GM12873 (cell line): ENCODE measurements at regions not wholly inside any gene's neighbourhood (a gene's known extent, or its start where the extent isn't known, plus 50 kb on each side); places are given as distances from the start of the nearest gene placed in this dataset.

ENCODE experiments used
- CTCF ChIP-seq: IDR thresholded peaks from 2 replicates; pipeline ENCODE4 v1.5.1; 2012; ENCODE audit warnings: low read depth, mild to moderate bottlenecking, moderate library complexity, low read length, control low read depth; ENCODE audit not compliant: insufficient read depth; ENCODE audit errors: missing control alignments

- TF ChIP-seq CTCF, result no peak
Observed at GRCh38 chr4:189822326-189822725, 118.3 kb upstream of the FRG1 start.

GRCh38 chr4:189823591-189823990, 117.1 kb upstream of the FRG1 start:
- TF ChIP-seq CTCF, result no peak

- TF ChIP-seq CTCF, result no peak
Observed at GRCh38 chr4:189825466-189825865, 115.2 kb upstream of the FRG1 start.

GRCh38 chr4:189826657-189827056, 114.0 kb upstream of the FRG1 start:
- TF ChIP-seq CTCF, result no peak

- no peak for TF ChIP-seq CTCF
Observed at GRCh38 chr4:189828081-189828697, 112.5 kb upstream of the FRG1 start.

GRCh38 chr4:189832528-189832927, 108.1 kb upstream of the FRG1 start:
- no peak for TF ChIP-seq CTCF

GRCh38 chr4:189834616-189835015, 106.1 kb upstream of the FRG1 start:
- no peak for TF ChIP-seq CTCF
